Lung microvascular endothelial cell (primary cell): ENCODE measurements at regions not wholly inside any gene's neighbourhood (a gene's known extent, or its start where the extent isn't known, plus 50 kb on each side); places are given as distances from the start of the nearest gene placed in this dataset.
"Not testable (repeated sequence)": the region's sequence is repeated elsewhere in the genome, so short reads cannot be mapped to it uniquely, and the experiment has no call there.

Experiments
- DNase-seq, 2 donors: peaks; one replicate each; pipeline versions ENCODE4 v3.0.0 to v3.0.0-alpha.2; 2010; ENCODE audit warnings: low read depth in 2 of 2

- not testable (repeated sequence) for DNase-seq
Observed at GRCh38 chr1:146715054-146715453, 223.1 kb upstream of the NBPF12 start.

DNA sequence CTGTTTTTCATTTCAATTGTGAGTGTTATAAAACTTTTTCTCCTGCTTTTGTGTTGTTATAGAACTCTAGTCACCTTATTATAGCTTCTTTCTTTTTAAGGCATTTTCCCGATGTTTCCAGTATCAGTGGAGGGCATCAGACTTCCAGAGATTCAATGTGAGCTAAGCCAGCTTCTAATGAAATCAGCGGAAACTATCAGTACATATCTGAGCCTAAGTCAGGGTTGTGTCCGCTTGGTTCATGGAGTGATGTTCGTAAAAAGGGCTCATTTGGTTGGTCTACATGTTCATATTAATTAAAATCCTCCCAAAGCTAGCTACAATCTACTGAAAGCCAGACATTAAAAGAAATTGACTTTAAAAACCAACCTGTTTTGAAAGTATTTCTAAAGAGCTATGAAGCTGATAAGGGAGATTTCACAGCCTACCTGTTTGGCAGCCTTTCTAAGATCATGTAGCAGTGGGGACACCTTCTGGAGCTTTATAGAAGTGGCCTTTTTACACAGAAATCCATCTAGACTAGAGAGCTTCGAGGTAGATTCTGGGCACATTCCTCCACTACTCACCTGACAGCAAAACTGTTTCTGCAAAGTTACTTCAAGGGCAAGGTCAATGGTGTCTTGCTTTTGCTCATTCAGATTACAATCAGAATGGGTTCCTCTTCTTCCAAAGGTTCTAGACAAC is 227.1 kb upstream of the NBPF12 start:
- DNase-seq: peak; percentile 0 to 48

DNA sequence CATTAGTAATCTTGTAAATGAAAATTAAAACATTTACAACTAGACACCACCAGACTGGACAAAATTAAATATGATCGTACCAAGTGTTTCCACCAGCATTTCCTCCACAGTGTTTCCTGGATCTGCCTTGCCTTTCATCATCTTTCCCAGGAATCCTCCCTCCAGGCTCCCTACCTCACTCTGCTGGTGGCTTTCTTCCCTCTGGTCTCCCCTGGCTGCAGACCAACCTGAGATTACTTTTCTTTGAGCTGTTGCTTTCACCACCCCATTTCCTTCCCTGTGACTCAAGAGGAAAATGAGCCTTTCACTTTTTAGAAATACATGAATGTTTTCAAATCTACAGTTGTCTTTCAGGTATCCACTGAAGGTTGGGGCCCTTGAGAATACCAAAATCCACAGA is 228.8 kb upstream of the NBPF12 start:
- not testable (repeated sequence) for DNase-seq

DNA sequence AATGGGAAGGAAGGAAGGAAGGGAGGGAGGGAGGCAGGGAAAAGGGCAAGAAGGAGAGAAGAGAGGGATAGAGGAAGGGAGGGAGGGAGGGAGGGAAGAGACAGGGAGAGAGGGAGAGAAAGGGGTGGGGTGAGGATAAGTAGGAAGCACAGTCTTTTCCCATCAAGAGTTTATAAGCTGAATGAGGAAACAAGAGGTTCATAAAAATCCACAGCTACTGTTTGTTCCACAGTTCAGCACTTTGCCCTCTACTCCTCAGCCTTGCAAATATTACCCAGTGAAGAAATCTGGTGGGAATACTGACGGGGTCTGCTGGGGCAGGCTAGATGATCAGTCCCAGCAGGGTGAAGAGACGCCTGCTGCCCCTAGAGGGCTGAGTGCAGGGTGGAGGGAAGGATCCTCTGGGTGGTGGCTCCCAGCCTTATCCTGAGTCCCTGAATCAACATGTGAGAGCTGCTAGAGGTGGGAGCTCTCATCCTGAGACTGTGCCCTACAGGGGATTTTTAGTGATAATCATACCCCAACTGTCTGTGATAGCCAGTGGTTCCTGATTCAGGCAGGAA is 233.9 kb upstream of the NBPF12 start:
- DNase-seq: not testable (repeated sequence)

- DNase-seq: not testable (repeated sequence)
Observed at GRCh38 chr1:146701320-146701719, 236.8 kb upstream of the NBPF12 start.

GRCh38 chr1:146695388-146695787 is 242.7 kb upstream of the NBPF12 start:
- not testable (repeated sequence) for DNase-seq

- not testable (repeated sequence) for DNase-seq
Observed at GRCh38 chr1:146691798-146692197, 246.3 kb upstream of the NBPF12 start.

- DNase-seq: not testable (repeated sequence)
Observed at GRCh38 chr1:146688893-146689292, 249.2 kb upstream of the NBPF12 start.

GRCh38 chr1:146686777-146687366 is 251.3 kb upstream of the NBPF12 start:
- DNase-seq: not testable (repeated sequence)

- DNase-seq: not testable (repeated sequence)
Observed at GRCh38 chr1:146683126-146683429, 255.0 kb upstream of the NBPF12 start.

GRCh38 chr1:146682227-146683125 is 255.6 kb upstream of the NBPF12 start:
- not testable (repeated sequence) for DNase-seq

DNA sequence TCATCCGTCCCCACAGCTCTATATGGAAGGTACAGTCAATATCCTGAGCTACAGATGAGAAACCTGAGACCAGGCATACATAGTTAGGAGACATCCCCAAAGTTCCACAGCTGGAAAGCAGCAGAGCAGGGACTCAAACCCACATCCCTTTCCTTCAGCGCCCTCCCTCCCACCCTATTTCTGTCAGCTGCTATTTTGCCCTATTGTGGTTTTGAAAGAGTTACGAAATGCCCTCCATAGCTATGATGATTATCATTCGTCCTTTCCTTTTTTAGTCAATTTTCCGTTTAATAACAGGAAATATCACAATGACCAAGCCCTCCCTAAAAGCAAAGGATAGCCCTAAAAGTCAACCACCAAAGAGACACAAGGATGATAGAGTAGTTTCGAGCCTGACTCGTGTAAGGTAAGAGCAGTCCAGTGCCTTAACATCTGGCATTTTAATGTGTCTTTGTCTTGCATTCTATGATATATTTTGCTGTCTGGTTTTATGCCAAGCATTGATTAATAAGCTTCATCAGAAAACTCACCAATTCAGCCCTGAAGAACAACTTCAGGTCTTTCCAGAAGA is 264.3 kb upstream of the NBPF12 start:
- not testable (repeated sequence) for DNase-seq

DNA sequence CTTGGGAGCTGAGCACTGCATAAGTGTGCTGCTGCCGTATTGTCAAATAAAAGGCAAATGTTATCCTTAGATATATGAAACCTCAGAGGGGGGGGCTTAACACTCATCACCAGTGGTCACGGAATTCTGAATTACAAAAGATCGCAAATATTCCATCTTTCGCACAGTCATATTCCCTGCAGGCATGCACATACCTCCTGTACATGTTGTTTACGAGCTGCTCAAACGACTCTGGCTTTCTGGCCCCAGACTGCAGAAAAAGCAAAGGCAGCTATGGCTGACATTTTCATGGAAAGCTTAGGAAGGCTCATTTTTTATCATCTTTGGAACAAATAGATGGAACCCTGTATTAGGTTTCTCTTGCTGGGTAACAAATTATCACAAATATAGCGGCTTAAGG is 265.5 kb upstream of the NBPF12 start:
- not testable (repeated sequence) for DNase-seq

GRCh38 chr1:146671588-146671987 is 266.5 kb upstream of the NBPF12 start:
- DNase-seq: not testable (repeated sequence)

DNA sequence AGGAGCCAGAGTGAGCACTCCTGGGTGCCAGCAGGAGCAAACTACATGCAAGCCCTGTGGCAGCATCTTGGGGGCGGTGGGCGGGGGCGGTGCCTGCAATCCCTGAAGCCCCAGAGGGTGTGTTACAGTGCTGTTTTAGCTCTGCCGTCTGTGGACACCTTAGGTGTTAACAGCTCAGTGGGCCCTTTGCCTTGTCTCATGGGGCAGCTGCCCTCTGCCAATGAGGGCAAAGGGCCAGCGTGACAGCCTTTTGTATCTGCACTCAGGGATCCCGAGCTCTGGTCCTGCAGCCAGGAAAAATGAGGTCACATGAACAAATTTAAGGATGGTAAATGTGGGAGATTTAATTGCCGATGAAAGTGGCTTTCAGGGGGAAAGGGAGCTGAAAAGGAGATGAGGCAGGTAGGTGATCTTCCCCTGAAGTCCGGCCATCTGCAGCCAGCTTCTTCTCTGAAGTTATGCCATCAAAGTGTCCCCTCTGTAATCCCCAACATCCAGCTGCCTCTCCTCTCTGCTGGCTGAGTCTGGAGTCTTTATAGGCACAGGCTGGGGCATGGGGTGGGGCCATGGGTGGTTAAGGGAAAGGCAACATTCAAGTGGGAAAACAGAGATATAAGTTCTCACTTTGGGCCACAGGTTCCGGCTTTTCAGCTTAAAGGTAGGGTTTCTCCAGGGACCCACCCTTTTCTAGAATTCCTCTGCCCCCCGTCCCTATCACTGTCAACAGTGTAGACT is 267.1 kb upstream of the NBPF12 start:
- DNase-seq: not testable (repeated sequence)

DNA sequence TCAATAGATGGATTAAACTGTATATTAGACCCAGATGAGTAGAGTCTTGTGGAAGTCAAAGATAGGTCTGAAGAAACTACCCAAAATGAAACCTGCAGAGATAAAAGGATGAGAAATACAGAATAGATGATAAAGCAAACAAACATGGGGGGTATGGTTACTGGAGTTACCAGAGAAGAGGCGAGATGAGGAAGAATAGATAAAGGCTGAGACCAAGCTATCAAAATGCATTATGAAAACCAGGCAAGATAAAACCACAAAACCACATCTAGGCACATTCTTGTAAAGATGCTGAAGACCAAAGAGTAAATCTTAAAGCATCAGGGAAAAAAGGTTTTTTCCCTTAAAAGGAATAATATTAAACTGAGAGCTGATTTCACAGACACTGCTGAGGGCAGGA is 271.8 kb upstream of the NBPF12 start:
- DNase-seq: not testable (repeated sequence)

DNA sequence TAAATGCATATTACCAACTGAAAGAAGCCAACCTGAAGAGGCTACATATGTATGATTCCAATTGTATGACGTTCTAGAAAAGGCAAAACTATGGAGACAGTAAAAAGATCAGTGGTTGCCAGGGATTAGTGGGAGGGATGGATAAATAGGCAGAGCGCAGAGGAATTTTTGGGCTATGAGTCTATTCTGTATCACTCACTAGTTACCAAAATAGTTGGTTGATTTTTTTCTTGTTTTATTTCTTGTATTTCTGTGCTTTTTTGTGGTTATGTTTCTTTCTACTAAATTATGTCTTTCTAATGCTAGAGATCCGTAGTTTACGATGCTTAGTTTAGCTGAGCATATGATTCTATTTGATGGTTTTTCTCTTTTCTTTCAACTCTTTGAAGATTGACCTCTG is 277.9 kb upstream of the NBPF12 start:
- not testable (repeated sequence) for DNase-seq

- not testable (repeated sequence) for DNase-seq
Observed at GRCh38 chr1:146656356-146657060, 281.6 kb upstream of the NBPF12 start.

DNA sequence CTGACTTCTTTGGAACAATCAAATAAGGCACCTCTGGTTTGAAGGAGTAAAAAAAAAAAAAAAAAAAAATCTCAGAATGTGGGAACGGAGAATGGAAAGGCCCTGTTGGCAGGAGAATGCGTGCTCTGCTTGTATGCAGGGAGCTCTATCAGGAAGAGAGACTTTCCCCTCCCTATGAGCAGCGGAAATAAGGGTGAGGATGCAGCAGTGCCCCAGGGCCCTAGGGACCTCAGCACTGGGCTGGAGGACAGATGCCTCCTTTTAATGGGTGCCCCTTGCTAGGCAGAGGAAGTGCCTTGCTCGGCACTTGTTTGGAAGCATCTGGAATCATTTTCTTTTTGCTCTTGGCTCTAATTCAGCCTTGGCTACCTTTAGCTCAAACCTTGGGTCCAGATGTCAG is 283.4 kb upstream of the NBPF12 start:
- not testable (repeated sequence) for DNase-seq

GRCh38 chr1:146645978-146646604 is 292.0 kb upstream of the NBPF12 start:
- not testable (repeated sequence) for DNase-seq
